ENCODE measurements at regions not wholly inside any gene's neighbourhood (a gene's known extent, or its start where the extent isn't known, plus 50 kb on each side); places are given as distances from the start of the nearest gene placed in this dataset.

- TF ChIP-seq CTCF (IDR thresholded peaks at IDR 0.05; ENCODE audit: poor library complexity, severe bottlenecking) (no peak), TAF1 (IDR thresholded peaks at IDR 0.05; ENCODE audit: low read depth) (no peak), SMC3 (conservative IDR thresholded peaks at IDR 0.05; ENCODE audit: poor library complexity) (no peak), REST (IDR thresholded peaks at IDR 0.05; ENCODE audit: borderline replicate concordance) (no peak)
Measured at GRCh38 chr2:15686643-15687042, 95.0 kb downstream of the DDX1 start.
